H1 (cell line): ENCODE measurements at regions not wholly inside any gene's neighbourhood (a gene's known extent, or its start where the extent isn't known, plus 50 kb on each side); places are given as distances from the start of the nearest gene placed in this dataset.

ENCODE experiments used
- CTCF ChIA-PET: fragments of 300-600 bp; sonication (Branson Sonifier 250); formaldehyde crosslinking; loops from one replicate; lab custom pipeline; 2021; ENCODE audit not compliant: partially characterized antibody; lab: Charles Lee
- POLR2A ChIA-PET: fragments of 300-600 bp; sonication (Branson Sonifier 250); formaldehyde crosslinking; loops from one replicate; lab custom pipeline; 2021; ENCODE audit warnings: inconsistent platforms; ENCODE audit not compliant: partially characterized antibody; lab: Charles Lee
- DNase-seq, 2 experiments: peaks; one replicate each; pipeline versions ENCODE4 v3.0.0 to v3.0.0-alpha.2; 2010 to 2022; ENCODE audit warnings: low spot score in 2 of 2, low read depth in 1 of 2, mixed read lengths in 1 of 2
- FAIRE-seq: peaks from 2 replicates; lab custom pipeline; 2011; peaks lifted over from hg19 to GRCh38; lab: Jason Lieb, UNC
- H2AFZ ChIP-seq: 2 replicates; pipeline ENCODE4 v1.8.1; 2012; ENCODE audit warnings: low read length, inconsistent platforms
- H2AK5ac ChIP-seq: 2 replicates; pipeline ENCODE4 v1.6.1; 2013; ENCODE audit warnings: low read depth, low read length
- H2BK120ac ChIP-seq: replicated peaks from 2 replicates; pipeline ENCODE3; 2013; ENCODE audit warnings: low read depth, low read length, inconsistent platforms
- H2BK12ac ChIP-seq: 2 replicates; pipeline ENCODE4 v1.6.1; 2013; ENCODE audit warnings: low read depth, low read length
- H2BK15ac ChIP-seq: 2 replicates; pipeline ENCODE4 v1.6.1; 2013; ENCODE audit warnings: low read length
- H2BK20ac ChIP-seq: 2 replicates; pipeline ENCODE4 v1.6.1; 2013; ENCODE audit warnings: low read length
- H2BK5ac ChIP-seq: 2 replicates; pipeline ENCODE4 v1.6.1; 2013; ENCODE audit warnings: low read depth, low read length
- H3K14ac ChIP-seq: 2 replicates; pipeline ENCODE4 v1.6.1; 2013; ENCODE audit warnings: inconsistent platforms; ENCODE audit not compliant: insufficient read length
- H3K18ac ChIP-seq: 2 replicates; pipeline ENCODE4 v1.6.1; 2013; ENCODE audit warnings: low read length; ENCODE audit errors: extremely low read depth
- H3K23ac ChIP-seq: 2 replicates; pipeline ENCODE4 v1.6.1; 2013; ENCODE audit warnings: inconsistent platforms; ENCODE audit not compliant: insufficient read length
- H3K23me2 ChIP-seq: 2 replicates; pipeline ENCODE4 v1.6.1; 2013; ENCODE audit warnings: low read depth, low read length
- H3K27ac ChIP-seq: 2 replicates; pipeline ENCODE4 v1.6.1; 2011; ENCODE audit warnings: low read depth, low read length, inconsistent platforms
- H3K27me3 ChIP-seq, 4 experiments: replicated peaks in 1 of 4; 1 replicate in 1 of 4; 2 replicates in 3 of 4; pipeline versions ENCODE4 v1.6.1 to v1.8.1; 2011 to 2013; ENCODE audit warnings: low read length in 3 of 4, mild to moderate bottlenecking in 3 of 4, inconsistent platforms in 2 of 4, mixed read lengths in 2 of 4, moderate library complexity in 1 of 4; ENCODE audit not compliant: control insufficient read depth in 3 of 4, insufficient read depth in 3 of 4; ENCODE audit errors: extremely low read depth in 1 of 4
- H3K36me3 ChIP-seq, 4 experiments: 2 replicates each; pipeline versions ENCODE4 v1.6.1 to v1.8.1; 2011 to 2013; ENCODE audit warnings: mild to moderate bottlenecking in 4 of 4, low read length in 3 of 4, moderate library complexity in 2 of 4, control low read depth in 1 of 4, inconsistent platforms in 1 of 4; ENCODE audit not compliant: insufficient read depth in 4 of 4, control insufficient read depth in 2 of 4
- H3K4ac ChIP-seq: replicated peaks from 2 replicates; pipeline ENCODE3; 2013; ENCODE audit warnings: low read length, low read depth, mixed read lengths, inconsistent platforms; ENCODE audit not compliant: insufficient read length
- H3K4me1 ChIP-seq, 4 experiments: replicated peaks in 1 of 4; 1 replicate in 1 of 4; 2 replicates in 3 of 4; pipeline versions ENCODE4 v1.6.1 to v1.8.1; 2011 to 2013; ENCODE audit warnings: low read length in 3 of 4, inconsistent platforms in 2 of 4, mixed read lengths in 1 of 4; ENCODE audit not compliant: insufficient read depth in 4 of 4, control insufficient read depth in 3 of 4
- H3K4me2 ChIP-seq, 2 experiments: 2 replicates each; pipeline versions ENCODE4 v1.6.1 to v1.8.1; 2011 to 2013; ENCODE audit warnings: low read depth in 2 of 2, low read length in 2 of 2, control low read depth in 1 of 2, inconsistent platforms in 1 of 2, mild to moderate bottlenecking in 1 of 2; ENCODE audit not compliant: insufficient read depth in 1 of 2
- H3K4me3 ChIP-seq, 4 experiments: fragments of 200-600, 300-600 bp in 1 of 4; sonication (generic), shearing (Covaris generic), sonication (Bioruptor Twin) in 1 of 4; 2 replicates each; pipeline versions ENCODE4 v1.5.1 to v1.8.1; 2011 to 2016; ENCODE audit warnings: low read length in 4 of 4, low read depth in 3 of 4, control low read depth in 2 of 4, inconsistent platforms in 2 of 4, mild to moderate bottlenecking in 2 of 4, mixed read lengths in 1 of 4, moderate library complexity in 1 of 4; ENCODE audit not compliant: insufficient read depth in 2 of 4; ENCODE audit errors: extremely low read depth in 1 of 4
- H3K56ac ChIP-seq: replicated peaks from 2 replicates; pipeline ENCODE3; 2013; ENCODE audit warnings: low read depth, mild to moderate bottlenecking, mixed read lengths, low read length, inconsistent platforms; ENCODE audit not compliant: insufficient read length
- H3K79me1 ChIP-seq: 2 replicates; pipeline ENCODE4 v1.6.1; 2013; ENCODE audit warnings: low read depth, low read length, control low read depth
- H3K79me2 ChIP-seq, 2 experiments: 2 replicates each; pipeline versions ENCODE4 v1.6.1 to v1.8.1; 2012 to 2013; ENCODE audit warnings: low read length in 2 of 2, mild to moderate bottlenecking in 2 of 2, inconsistent platforms in 1 of 2; ENCODE audit not compliant: insufficient read depth in 2 of 2, control insufficient read depth in 1 of 2
- H3K9ac ChIP-seq, 4 experiments: replicated peaks in 1 of 4; 1 replicate in 1 of 4; 2 replicates in 3 of 4; pipeline versions ENCODE4 v1.6.1 to v1.8.1; 2011 to 2013; ENCODE audit warnings: low read depth in 3 of 4, low read length in 3 of 4, control low read depth in 2 of 4, mild to moderate bottlenecking in 2 of 4, moderate library complexity in 2 of 4, inconsistent platforms in 1 of 4; ENCODE audit errors: extremely low read depth in 1 of 4
- H3K9me3 ChIP-seq, 2 experiments: 2 replicates each; pipeline versions ENCODE4 v1.6.1 to v1.8.1; 2012 to 2013; ENCODE audit warnings: mild to moderate bottlenecking in 2 of 2, moderate library complexity in 2 of 2, control low read depth in 1 of 2, inconsistent platforms in 1 of 2, low read depth in 1 of 2, low read length in 1 of 2, mixed read lengths in 1 of 2; ENCODE audit not compliant: insufficient read depth in 2 of 2
- H4K20me1 ChIP-seq, 2 experiments: replicated peaks in 1 of 2; 2 replicates each; pipeline versions ENCODE3 to v1.8.1; 2011 to 2013; ENCODE audit warnings: inconsistent platforms in 2 of 2, low read length in 2 of 2, mild to moderate bottlenecking in 1 of 2; ENCODE audit not compliant: insufficient read depth in 2 of 2, control insufficient read depth in 1 of 2
- H4K5ac ChIP-seq: 2 replicates; pipeline ENCODE4 v1.6.1; 2013; ENCODE audit warnings: low read length, low read depth, mixed read lengths, inconsistent platforms; ENCODE audit not compliant: insufficient read length
- H4K8ac ChIP-seq: 2 replicates; pipeline ENCODE4 v1.8.0; 2013; ENCODE audit warnings: mild to moderate bottlenecking, moderate library complexity, low read length, inconsistent platforms; ENCODE audit not compliant: insufficient read depth; ENCODE audit errors: extremely low read depth
- H4K91ac ChIP-seq: replicated peaks from 2 replicates; pipeline ENCODE3; 2013; ENCODE audit warnings: low read length, mixed read lengths, inconsistent platforms; ENCODE audit not compliant: insufficient read length
- FOSL1 ChIP-seq: IDR thresholded peaks from 2 replicates; pipeline ENCODE4 v1.6.1; 2011; ENCODE audit warnings: mild to moderate bottlenecking, low read depth, low read length, moderate library complexity; ENCODE audit not compliant: insufficient read depth
- GTF2F1 ChIP-seq: IDR thresholded peaks from 2 replicates; pipeline ENCODE4 v1.6.1; 2012; ENCODE audit warnings: low read depth, low read length, improper control_type of control experiment, borderline replicate concordance
- JUND ChIP-seq: IDR thresholded peaks from 2 replicates; pipeline ENCODE4 v1.6.1; 2011; ENCODE audit warnings: mild to moderate bottlenecking, improper control_type of control experiment, low read length
- KDM1A ChIP-seq: fragments of 200-600, 300-600 bp; sonication (generic); IDR thresholded peaks from 2 replicates; pipeline ENCODE4 v1.7.1; 2016; ENCODE audit warnings: mild to moderate bottlenecking, low read length, borderline replicate concordance
- PHF8 ChIP-seq: fragments of 200-600 bp; sonication (generic); conservative IDR thresholded peaks from 2 replicates; pipeline ENCODE4 v1.7.1; 2012; ENCODE audit warnings: low read depth, mild to moderate bottlenecking, inconsistent platforms, low read length, moderate library complexity
- RAD21 ChIP-seq, 2 experiments: IDR thresholded peaks in 1 of 2; conservative IDR thresholded peaks in 1 of 2; 2 replicates each; pipeline ENCODE4 v1.6.1; 2011; ENCODE audit warnings: low read depth in 2 of 2, low read length in 2 of 2, improper control_type of control experiment in 1 of 2, inconsistent platforms in 1 of 2, mild to moderate bottlenecking in 1 of 2, moderate library complexity in 1 of 2
- SP2 ChIP-seq: IDR thresholded peaks from 2 replicates; pipeline ENCODE4 v1.6.1; 2012; ENCODE audit warnings: mild to moderate bottlenecking, low read length, inconsistent platforms
- TCF12 ChIP-seq: IDR thresholded peaks from 2 replicates; pipeline ENCODE4 v1.6.1; 2011; ENCODE audit warnings: low read depth, mild to moderate bottlenecking, low read length
- YY1 ChIP-seq: IDR thresholded peaks from 2 replicates; pipeline ENCODE4 v1.6.1; 2011; ENCODE audit warnings: low read depth, mild to moderate bottlenecking, low read length
- WGBS, 2 experiments: shearing (Covaris generic) in 1 of 2; methylation state at CpG; one replicate each; pipeline versions ENCODE4 v1.1.6 to v1.1.7; 2013 to 2015; ENCODE audit warnings: low lambda C conversion rate in 2 of 2, mixed read lengths in 2 of 2, inconsistent platforms in 1 of 2, low coverage in 1 of 2, missing lambda C conversion rate in 1 of 2; ENCODE audit not compliant: insufficient replicate concordance in 2 of 2, insufficient coverage in 1 of 2, insufficient read length in 1 of 2; ENCODE audit errors: extremely low coverage in 1 of 2, missing lambda C conversion rate in 1 of 2; 5-methylcytosine and 5-hydroxymethylcytosine counted together

DNA sequence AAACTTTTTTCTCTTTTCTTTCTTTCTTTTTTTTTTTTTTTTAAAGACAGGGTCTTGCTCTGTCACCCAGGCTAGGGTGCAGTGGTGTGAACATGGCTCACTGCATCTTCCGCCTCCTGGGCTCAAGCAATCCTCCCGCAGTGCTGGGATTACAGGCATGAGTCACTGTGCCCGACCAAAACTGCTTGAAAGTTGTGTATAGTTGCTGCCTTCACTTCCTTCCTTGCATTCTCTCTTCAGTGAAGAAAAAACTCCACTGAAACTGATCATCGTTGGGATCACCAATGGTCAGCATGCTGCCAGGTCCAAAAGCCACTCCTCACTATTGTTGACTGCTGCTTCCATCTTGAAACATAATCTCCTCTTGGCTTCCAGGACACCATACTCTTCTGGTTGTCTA lies 66.6 kb upstream of the CTNNA1 start:
- Histone ChIP-seq H3K18ac (no peak overlapping the region), H3K79me2 (no peaks in the 10 kb centered on the region), H2AFZ (no peak overlapping the region), H3K79me1 (no peaks in the 10 kb centered on the region), H3K14ac (no peak overlapping the region), H3K36me3 (no peaks in the 10 kb centered on the region)
- no peak for FAIRE-seq
- TF ChIP-seq JUND (no peak), PHF8 (no peak), TCF12 (no peak), YY1 (no peak), GTF2F1 (no peak), KDM1A (no peak), FOSL1 (no peak), RAD21 (IDR thresholded peaks at IDR 0.05 in 1 of 2, conservative IDR thresholded peaks at IDR 0.05 in 1 of 2; ENCODE audit: low read depth in 2 of 2, low read length in 2 of 2) (no peak), SP2 (no peak)
- TF ChIP-seq, all 59 proteins: peak for 0
- ChIA-PET POLR2A (no interaction called here), CTCF (interaction anchor here (0.7 to 1.4 kb wide), 3 partner anchors 12 to 72 kb away, joined by 3 read pairs; no protein-coding TSS in a partner anchor)
- Histone ChIP-seq H3K27ac (no peak overlapping the region), H3K4ac (no peak overlapping the region), H3K23me2 (no peaks in the 10 kb centered on the region), H3K27me3 (no peaks in the 10 kb centered on the region; a peak in 1 of 7 replicates), H3K23ac (no peak overlapping the region), H4K91ac (no peak overlapping the region), H3K56ac (no peak overlapping the region), H4K20me1 (no peaks in the 10 kb centered on the region), H2BK15ac (no peak overlapping the region), H3K4me2 (no peak overlapping the region), H3K4me3 (no peak overlapping the region), H3K9me3 (peaks cover 9 to 12% of the 10 kb centered on the region in 2 experiments; a peak in 3 of 4 replicates), H2BK120ac (no peak overlapping the region), H2AK5ac (no peak overlapping the region), H2BK5ac (no peak overlapping the region), H3K4me1 (no peaks in the 10 kb centered on the region), H4K5ac (no peak overlapping the region), H3K9ac (no peak overlapping the region), H2BK12ac (no peak overlapping the region), H4K8ac (no peak overlapping the region), H2BK20ac (no peak overlapping the region)
- 96% methylated on average over 4 of the region's 4 CpGs; no CpG with 5 or more reads in 1 of the 2 experiments for WGBS, 2 experiments
- DNase-seq = no peak
